ENCODE measurements at regions not wholly inside any gene's neighbourhood (a gene's known extent, or its start where the extent isn't known, plus 50 kb on each side); places are given as distances from the start of the nearest gene placed in this dataset.

DNA sequence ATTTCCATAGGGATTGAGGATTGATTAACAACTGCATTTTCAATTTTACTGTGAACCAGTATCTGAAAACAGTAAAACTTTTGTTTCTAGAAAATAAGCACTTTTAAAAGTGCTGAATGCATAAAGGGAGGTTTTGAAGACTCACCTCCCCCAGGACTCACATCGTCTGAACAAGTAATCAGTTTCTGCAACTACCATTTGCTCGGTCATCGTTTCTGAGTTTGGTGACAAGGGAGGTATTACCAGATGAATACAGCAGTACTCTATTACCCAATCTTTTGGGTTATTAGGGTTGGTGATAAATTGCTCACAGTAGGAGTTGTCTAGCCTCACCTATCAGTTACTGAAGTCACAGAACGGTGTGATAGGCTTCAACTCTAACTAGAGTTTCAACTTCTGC is 234.5 kb upstream of the FN1 start:
- H3K9me3 ChIP-seq = no peaks in the 10 kb centered on the region
- no peak overlapping the region for H3K4me3 ChIP-seq
- DNase-seq = no peak
- intact Hi-C loops (cut with DNase I) = no loop called here
- no peaks in the 10 kb centered on the region for H3K36me3 ChIP-seq
- no peak overlapping the region for H3K27ac ChIP-seq
- no peaks in the 10 kb centered on the region for H3K27me3 ChIP-seq
- 82 to 96% (median 92%) methylated on average over 4 of the region's 4 CpGs for WGBS, 3 donors
- H3K4me1 ChIP-seq (ENCODE audit: insufficient read depth) = peaks cover 11% of the 10 kb centered on the region
- TF ChIP-seq, protein P1, sequence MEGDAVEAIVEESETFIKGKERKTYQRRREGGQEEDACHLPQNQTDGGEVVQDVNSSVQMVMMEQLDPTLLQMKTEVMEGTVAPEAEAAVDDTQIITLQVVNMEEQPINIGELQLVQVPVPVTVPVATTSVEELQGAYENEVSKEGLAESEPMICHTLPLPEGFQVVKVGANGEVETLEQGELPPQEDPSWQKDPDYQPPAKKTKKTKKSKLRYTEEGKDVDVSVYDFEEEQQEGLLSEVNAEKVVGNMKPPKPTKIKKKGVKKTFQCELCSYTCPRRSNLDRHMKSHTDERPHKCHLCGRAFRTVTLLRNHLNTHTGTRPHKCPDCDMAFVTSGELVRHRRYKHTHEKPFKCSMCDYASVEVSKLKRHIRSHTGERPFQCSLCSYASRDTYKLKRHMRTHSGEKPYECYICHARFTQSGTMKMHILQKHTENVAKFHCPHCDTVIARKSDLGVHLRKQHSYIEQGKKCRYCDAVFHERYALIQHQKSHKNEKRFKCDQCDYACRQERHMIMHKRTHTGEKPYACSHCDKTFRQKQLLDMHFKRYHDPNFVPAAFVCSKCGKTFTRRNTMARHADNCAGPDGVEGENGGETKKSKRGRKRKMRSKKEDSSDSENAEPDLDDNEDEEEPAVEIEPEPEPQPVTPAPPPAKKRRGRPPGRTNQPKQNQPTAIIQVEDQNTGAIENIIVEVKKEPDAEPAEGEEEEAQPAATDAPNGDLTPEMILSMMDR (IDR thresholded peaks at IDR 0.05) = no peak
- TF ChIP-seq EP300 (IDR thresholded peaks at IDR 0.05) (no peak), POLR2A (IDR thresholded peaks at IDR 0.05) (no peak)

DNA sequence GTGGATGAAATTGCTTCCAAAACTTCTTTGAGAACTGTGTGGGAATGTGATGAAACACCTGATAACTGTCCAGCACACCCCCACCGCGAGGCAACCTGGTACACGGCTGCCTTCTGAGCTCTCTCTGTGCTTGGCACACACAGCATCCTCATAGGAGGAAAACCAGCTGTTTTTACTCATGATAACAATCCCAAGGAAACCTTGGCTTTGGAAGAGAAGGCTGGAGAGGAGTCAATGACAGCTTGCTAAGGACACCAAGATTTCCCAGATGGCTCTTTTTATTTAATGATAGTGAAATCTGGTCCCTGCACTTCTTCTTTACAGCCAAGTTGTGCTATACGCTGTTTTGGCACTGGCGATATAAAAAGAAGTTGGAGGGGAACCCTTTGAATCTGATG is 232.5 kb upstream of the FN1 start:
- Histone ChIP-seq H3K4me3 (no peak overlapping the region), H3K9me3 (no peaks in the 10 kb centered on the region), H3K36me3 (no peaks in the 10 kb centered on the region), H3K4me1 (ENCODE audit: insufficient read depth) (peaks cover 11% of the 10 kb centered on the region), H3K27ac (no peak overlapping the region), H3K27me3 (no peaks in the 10 kb centered on the region)
- peak in 2 of 5 donors; percentile 32 to 46 for DNase-seq
- intact Hi-C loops (cut with DNase I) = no loop called here
- TF ChIP-seq POLR2A (IDR thresholded peaks at IDR 0.05) (no peak), EP300 (IDR thresholded peaks at IDR 0.05) (no peak)
- TF ChIP-seq, protein P1 (IDR thresholded peaks at IDR 0.05) = no peak
- WGBS, 3 donors = 14 to 24% (median 17%) methylated on average over 5 of the region's 5 CpGs

DNA sequence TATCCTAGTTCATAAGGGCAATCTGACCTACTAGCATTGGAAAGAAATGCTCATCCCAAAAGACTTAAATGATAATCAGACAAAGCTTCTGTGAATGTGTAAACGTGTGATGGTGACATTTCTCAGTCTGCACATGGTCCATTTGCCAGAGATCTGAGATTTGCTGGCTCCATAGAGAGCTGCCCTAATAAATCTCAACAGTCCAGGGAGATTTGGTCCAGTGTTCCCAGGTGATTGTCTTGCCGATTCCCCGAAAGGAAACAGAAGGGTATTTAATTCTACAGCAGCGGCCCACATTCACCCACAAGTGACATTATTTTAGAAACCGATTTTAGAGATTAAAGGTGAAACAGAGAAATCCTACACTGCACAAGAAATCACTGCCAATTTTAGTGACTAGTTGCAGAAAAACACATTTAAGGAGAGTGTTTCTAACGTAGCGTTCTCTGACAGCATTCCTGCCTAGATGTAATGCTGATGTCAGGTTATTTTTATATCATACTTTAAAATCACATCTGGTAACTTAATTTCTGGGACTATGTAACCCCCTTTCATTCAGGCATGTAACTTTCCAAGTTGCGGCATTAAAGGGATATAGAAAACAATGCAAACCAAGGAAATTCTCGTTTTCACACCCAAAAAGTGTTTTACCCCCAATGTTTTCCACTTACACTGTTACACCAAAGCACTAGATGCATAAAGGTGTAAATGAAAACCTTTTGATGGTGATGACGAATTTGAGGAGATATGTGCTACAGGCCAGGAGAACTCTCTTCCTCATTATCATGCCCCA is 231.9 kb upstream of the FN1 start:
- Histone ChIP-seq H3K4me1 (ENCODE audit: insufficient read depth) (peaks cover 11% of the 10 kb centered on the region), H3K36me3 (no peaks in the 10 kb centered on the region), H3K4me3 (no peak overlapping the region), H3K27me3 (no peaks in the 10 kb centered on the region), H3K9me3 (no peaks in the 10 kb centered on the region), H3K27ac (no peak overlapping the region)
- DNase-seq = no peak
- no peak for TF ChIP-seq POLR2A (IDR thresholded peaks at IDR 0.05)
- TF ChIP-seq, protein P1 (IDR thresholded peaks at IDR 0.05) = no peak
- TF ChIP-seq EP300 (IDR thresholded peaks at IDR 0.05) = no peak
- intact Hi-C loops (cut with DNase I) = no loop called here
- WGBS, 3 donors = 56 to 67% (median 67%) methylated on average over 10 of the region's 10 CpGs

DNA sequence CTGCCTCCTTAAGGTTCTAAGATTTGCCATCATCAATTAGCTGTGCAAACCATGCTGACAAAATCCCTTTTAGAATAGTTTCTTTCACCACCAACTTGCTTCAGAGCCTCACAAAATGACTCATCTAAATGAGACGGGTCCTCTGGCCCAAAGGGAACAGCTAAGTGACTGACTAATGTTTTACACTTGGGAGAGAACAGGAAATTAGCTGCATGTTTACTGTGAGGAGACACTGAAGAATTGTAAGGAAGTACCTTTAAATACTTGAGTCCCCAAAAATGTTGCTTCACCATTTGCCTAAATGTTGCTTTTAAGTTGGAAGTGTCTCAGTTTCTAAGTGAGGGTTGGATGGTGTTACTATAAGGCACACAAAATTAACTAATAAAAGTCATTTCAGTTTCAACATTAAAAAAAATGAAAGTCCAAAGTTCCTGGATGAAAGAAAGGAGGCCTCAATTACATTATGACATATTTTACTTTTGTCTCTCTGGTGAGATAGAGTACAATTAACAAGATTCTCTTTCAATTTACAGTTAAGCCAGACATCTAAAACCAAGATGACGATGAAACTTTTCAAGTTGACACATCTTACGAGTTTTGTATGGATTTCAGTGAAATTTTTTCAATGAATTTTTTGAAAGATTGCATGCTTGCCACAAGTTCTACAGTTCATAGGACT is 229.1 kb upstream of the FN1 start:
- intact Hi-C loops (cut with DNase I) = no loop called here
- no peaks in the 10 kb centered on the region for H3K36me3 ChIP-seq
- whole genome bisulfite sequencing, 3 donors = 70 to 83% (median 73%) methylated on average over 3 of the region's 3 CpGs
- no peaks in the 10 kb centered on the region for H3K27me3 ChIP-seq
- no peaks in the 10 kb centered on the region for H3K9me3 ChIP-seq
- peaks cover 11% of the 10 kb centered on the region for H3K4me1 ChIP-seq (ENCODE audit: insufficient read depth)
- H3K4me3 ChIP-seq = no peak overlapping the region
- no peak for DNase-seq
- no peak overlapping the region for H3K27ac ChIP-seq
- TF ChIP-seq EP300 (IDR thresholded peaks at IDR 0.05) (no peak), POLR2A (IDR thresholded peaks at IDR 0.05) (no peak)
- TF ChIP-seq, protein P1 (IDR thresholded peaks at IDR 0.05) = no peak

Measured in ovary (tissue), 7 donors.